PC-3 (cell line): ENCODE measurements at regions not wholly inside any gene's neighbourhood (a gene's known extent, or its start where the extent isn't known, plus 50 kb on each side); places are given as distances from the start of the nearest gene placed in this dataset.
"Not testable (repeated sequence)": the region's sequence is repeated elsewhere in the genome, so short reads cannot be mapped to it uniquely, and the experiment has no call there.

Source experiments
- ATAC-seq: fragments of 200-7000 bp; cut with Tn5 transposase; 2 replicates; pipeline ENCODE4 v1.9.1; 2020; ENCODE audit warnings: mild to moderate bottlenecking, moderate library complexity
- BruUV-seq: library from RNA; stranded (reverse); fragments of 400-500 nt; replicated peaks from 2 replicates; lab custom pipeline; 2021; lab: Mats Ljungman, UMichigan
- CTCF ChIA-PET: fragments of 300-600 bp; sonication (Branson Sonifier 250); formaldehyde crosslinking; loops from one replicate; lab custom pipeline; 2022; ENCODE audit warnings: antibody characterized with exemption; lab: Charles Lee
- POLR2A ChIA-PET: fragments of 300-600 bp; sonication (Branson Sonifier 250); formaldehyde crosslinking; loops from one replicate; lab custom pipeline; 2022; ENCODE audit warnings: antibody characterized with exemption; ENCODE audit not compliant: unreplicated experiment; lab: Charles Lee
- DNase-seq: peaks from one replicate; pipeline ENCODE4 v3.0.0-alpha.2; 2015
- H2AFZ ChIP-seq: fragments of 300-600 bp; sonication (generic); 2 replicates; pipeline ENCODE4 v1.6.0; 2016; ENCODE audit warnings: antibody characterized with exemption, low read length
- H3F3A ChIP-seq: fragments of 300-600 bp; sonication (generic); one replicate; pipeline ENCODE4 v1.6.0; 2017; ENCODE audit warnings: antibody characterized with exemption, low read length, control low read depth, mild to moderate bottlenecking; ENCODE audit not compliant: unreplicated experiment
- H3K27ac ChIP-seq: fragments of 300-600 bp; sonication (generic); 2 replicates; pipeline ENCODE4 v1.5.1; 2016; ENCODE audit warnings: mild to moderate bottlenecking, low read length
- H3K27me3 ChIP-seq: fragments of 300-600 bp; sonication (generic); 2 replicates; pipeline ENCODE4 v1.6.1; 2016; ENCODE audit warnings: low read length, mixed read lengths
- H3K36me3 ChIP-seq: fragments of 300-600 bp; sonication (generic); 2 replicates; pipeline ENCODE4 v1.6.1; 2016; ENCODE audit warnings: low read depth, mixed run types, low read length, mixed read lengths
- H3K4me1 ChIP-seq: fragments of 300-600 bp; sonication (generic); 2 replicates; pipeline ENCODE4 v1.5.1; 2016; ENCODE audit warnings: low read length; ENCODE audit not compliant: insufficient read depth
- H3K4me2 ChIP-seq: fragments of 300-600 bp; sonication (generic); 2 replicates; pipeline ENCODE4 v1.6.0; 2016; ENCODE audit warnings: low read length
- H3K4me3 ChIP-seq: fragments of 300-600 bp; sonication (generic); 2 replicates; pipeline ENCODE4 v1.5.1; 2016; ENCODE audit warnings: mild to moderate bottlenecking, low read length, mixed read lengths
- H3K79me2 ChIP-seq: fragments of 300-600 bp; sonication (generic); 2 replicates; pipeline ENCODE4 v1.6.1; 2017; ENCODE audit warnings: low read length, mixed read lengths
- H3K9ac ChIP-seq: fragments of 300-600 bp; sonication (generic); 2 replicates; pipeline ENCODE4 v1.6.0; 2016; ENCODE audit warnings: mild to moderate bottlenecking, low read length
- H3K9me2 ChIP-seq: fragments of 300-600 bp; sonication (generic); replicated peaks from 2 replicates; pipeline ENCODE4 v1.6.1; 2016; ENCODE audit warnings: mixed run types, low read length, mixed read lengths
- H3K9me3 ChIP-seq: fragments of 300-600 bp; sonication (generic); 2 replicates; pipeline ENCODE4 v1.6.1; 2016; ENCODE audit warnings: low read length, mixed read lengths
- H4K20me1 ChIP-seq: fragments of 300-600 bp; sonication (generic); 2 replicates; pipeline ENCODE4 v1.6.1; 2016; ENCODE audit warnings: low read length, mixed read lengths
- CTCF ChIP-seq: fragments of 300-600 bp; sonication (generic); conservative IDR thresholded peaks from 2 replicates; pipeline ENCODE4 v1.5.1; 2017; ENCODE audit warnings: antibody characterized with exemption, low read depth, mild to moderate bottlenecking, low read length
- EZH2 ChIP-seq: fragments of 300-600 bp; sonication (generic); IDR thresholded peaks from one replicate; pipeline ENCODE4 v1.6.1; 2017; ENCODE audit warnings: antibody characterized with exemption, mild to moderate bottlenecking, low read length; ENCODE audit not compliant: unreplicated experiment
- EZH2phosphoT487 ChIP-seq: fragments of 300-600 bp; sonication (generic); IDR thresholded peaks from 2 replicates; pipeline ENCODE4 v1.6.1; 2018; ENCODE audit warnings: mild to moderate bottlenecking, antibody characterized with exemption, low read length, borderline replicate concordance
- intact Hi-C: fragments of 100-400 bp; cut with micrococcal nuclease; formaldehyde crosslinking; loops from 2 replicates; pipeline ENCODE4 v1.9.0; 2023

- ChIA-PET CTCF (no interaction called here), POLR2A (no interaction called here)
- H3F3A ChIP-seq, result no peaks in the 10 kb centered on the region
- H3K9me2 ChIP-seq, result no peaks in the 10 kb centered on the region
- DNase-seq (no peak), ATAC-seq (no peak)
- H3K9me3 ChIP-seq, result no peaks in the 10 kb centered on the region
- no peak overlapping the region for H3K4me3 ChIP-seq
- H4K20me1 ChIP-seq, result no peaks in the 10 kb centered on the region
- TF ChIP-seq EZH2phosphoT487, result no peak
- no peak for TF ChIP-seq EZH2
- no peak for TF ChIP-seq CTCF
- no peak overlapping the region for H3K4me2 ChIP-seq
- no peak overlapping the region for H3K9ac ChIP-seq
- no peaks in the 10 kb centered on the region for H3K4me1 ChIP-seq
- no peak overlapping the region for H3K27ac ChIP-seq
- no peak overlapping the region for H2AFZ ChIP-seq
- no TSS peak for BruUV-seq
- no peaks in the 10 kb centered on the region for H3K79me2 ChIP-seq
- intact Hi-C loops, result no loop called here
- no peaks in the 10 kb centered on the region for H3K36me3 ChIP-seq
- no peaks in the 10 kb centered on the region for H3K27me3 ChIP-seq
Observed at GRCh38 chr12:61584943-61585342, 675.3 kb upstream of the USP15 start.

- H3K79me2 ChIP-seq, DNase-seq, H3K9me3 ChIP-seq, H3K27me3 ChIP-seq, H3K9me2 ChIP-seq, BruUV-seq, H3K9ac ChIP-seq, H3K4me3 ChIP-seq, H3F3A ChIP-seq, H3K27ac ChIP-seq, ATAC-seq, H3K4me1 ChIP-seq, H3K4me2 ChIP-seq, CTCF ChIA-PET, POLR2A ChIA-PET, intact Hi-C loops, H3K36me3 ChIP-seq, H4K20me1 ChIP-seq, H2AFZ ChIP-seq: not testable (repeated sequence)
Observed at GRCh38 chr12:61590864-61591263, 669.3 kb upstream of the USP15 start.

- ChIA-PET POLR2A (no interaction called here), CTCF (no interaction called here)
- Histone ChIP-seq H3K9ac (no peak overlapping the region), H2AFZ (no peak overlapping the region), H3K9me2 (no peaks in the 10 kb centered on the region), H3F3A (no peaks in the 10 kb centered on the region), H3K27ac (no peak overlapping the region), H3K27me3 (no peaks in the 10 kb centered on the region), H3K4me1 (no peaks in the 10 kb centered on the region), H3K79me2 (no peaks in the 10 kb centered on the region), H3K36me3 (no peaks in the 10 kb centered on the region), H3K4me3 (no peak overlapping the region), H3K9me3 (0 out of 2 replicates have a peak, but pooled peaks cover under 1% of the 10 kb centered on the region), H4K20me1 (no peaks in the 10 kb centered on the region), H3K4me2 (no peak overlapping the region)
- intact Hi-C loops, result no loop called here
- DNase-seq (no peak), ATAC-seq (no peak)
- no TSS peak for BruUV-seq
- TF ChIP-seq EZH2 (no peak), EZH2phosphoT487 (no peak), CTCF (no peak)
Observed at GRCh38 chr12:61610143-61610542, 650.1 kb upstream of the USP15 start.
